HEK293 (cell line): ENCODE measurements at regions not wholly inside any gene's neighbourhood (a gene's known extent, or its start where the extent isn't known, plus 50 kb on each side); places are given as distances from the start of the nearest gene placed in this dataset.
A peak's percentile ranks its signal among the peaks of the same experiment; 100 is the strongest.

ENCODE experiments used
- CTCF ChIA-PET: fragments of 350-600 bp; formaldehyde crosslinking; extraction: SDS; loops from one replicate; lab custom pipeline; 2021; ENCODE audit warnings: antibody characterized with exemption; lab: Yijun Ruan, JAX
- POLR2A ChIA-PET: fragments of 300-600 bp; formaldehyde crosslinking; extraction: SDS; loops from one replicate; lab custom pipeline; 2020; ENCODE audit warnings: antibody characterized with exemption, inconsistent platforms; lab: Yijun Ruan, JAX
- H3K27ac ChIP-seq: fragments of 200-500 bp; sonication (Bioruptor generic); 2 replicates; pipeline ENCODE4 v1.5.1; 2014; ENCODE audit warnings: low read depth, low read length, control low read depth, inconsistent platforms; ENCODE audit errors: extremely low read depth
- H3K36me3 ChIP-seq, 2 experiments: fragments of 200-500 bp in 1 of 2; sonication (Bioruptor generic) in 1 of 2; 1 replicate in 1 of 2; 2 replicates in 1 of 2; pipeline ENCODE4 v1.5.1; 2014 to 2017; ENCODE audit warnings: inconsistent platforms in 2 of 2, low read length in 2 of 2; ENCODE audit not compliant: control insufficient read depth in 2 of 2, insufficient read depth in 1 of 2
- H3K4me1 ChIP-seq: fragments of 200-500 bp; sonication (Bioruptor generic); 2 replicates; pipeline ENCODE4 v1.5.1; 2014; ENCODE audit warnings: mild to moderate bottlenecking, low read length, inconsistent platforms; ENCODE audit not compliant: control insufficient read depth, insufficient read depth
- H3K4me3 ChIP-seq: 2 replicates; pipeline ENCODE4 v1.5.1; 2011; ENCODE audit warnings: low read depth, mild to moderate bottlenecking, control low read depth, low read length, moderate library complexity
- H3K9me3 ChIP-seq: fragments of 200-500 bp; sonication (Bioruptor generic); 2 replicates; pipeline ENCODE4 v1.5.1; 2014; ENCODE audit warnings: low read depth, low read length, inconsistent platforms; ENCODE audit not compliant: control insufficient read depth, insufficient read depth
- HOXA7 ChIP-seq: sonication (generic); formaldehyde crosslinking; IDR thresholded peaks from 2 replicates; pipeline ENCODE4 v1.8.1; 2022; ENCODE audit warnings: missing genetic modification reagents, borderline replicate concordance
- ZEB2 ChIP-seq: fragments of 450-650 bp; formaldehyde crosslinking; IDR thresholded peaks from 2 replicates; pipeline ENCODE4 v1.5.1; 2016; ENCODE audit warnings: missing biosample characterization, missing genetic modification characterization
- ZFP3 ChIP-seq: fragments of 450-650 bp; formaldehyde crosslinking; IDR thresholded peaks from 2 replicates; pipeline ENCODE4 v1.5.1; 2016; ENCODE audit warnings: low read depth, missing biosample characterization, missing genetic modification characterization
- ZNF132 ChIP-seq: fragments of 450-650 bp; formaldehyde crosslinking; IDR thresholded peaks from 2 replicates; pipeline ENCODE4 v1.5.1; 2017; ENCODE audit warnings: missing biosample characterization, missing genetic modification characterization, borderline replicate concordance
- ZNF148 ChIP-seq: fragments of 450-650 bp; formaldehyde crosslinking; IDR thresholded peaks from 2 replicates; pipeline ENCODE4 v1.5.0; 2017; ENCODE audit warnings: missing biosample characterization, missing genetic modification characterization, borderline replicate concordance
- ZNF184 ChIP-seq: fragments of 450-650 bp; IDR thresholded peaks from 2 replicates; pipeline ENCODE4 v1.5.1; 2018; ENCODE audit warnings: missing biosample characterization, mild to moderate bottlenecking, missing genetic modification characterization
- ZNF23 ChIP-seq: fragments of 450-650 bp; formaldehyde crosslinking; IDR thresholded peaks from 2 replicates; pipeline ENCODE4 v1.5.1; 2016; ENCODE audit warnings: missing biosample characterization, missing genetic modification characterization, borderline replicate concordance
- ZNF239 ChIP-seq: fragments of 450-650 bp; formaldehyde crosslinking; IDR thresholded peaks from 2 replicates; pipeline ENCODE4 v1.5.1; 2016; ENCODE audit warnings: missing biosample characterization, missing genetic modification characterization
- ZNF24 ChIP-seq: fragments of 450-650 bp; formaldehyde crosslinking; IDR thresholded peaks from 2 replicates; pipeline ENCODE4 v1.5.1; 2016; ENCODE audit warnings: missing biosample characterization, missing genetic modification characterization
- ZNF248 ChIP-seq: fragments of 450-650 bp; formaldehyde crosslinking; IDR thresholded peaks from 2 replicates; pipeline ENCODE4 v1.5.1; 2017; ENCODE audit warnings: missing biosample characterization, missing genetic modification characterization
- ZNF366 ChIP-seq: fragments of 450-650 bp; formaldehyde crosslinking; conservative IDR thresholded peaks from 2 replicates; pipeline ENCODE4 v1.5.1; 2016; ENCODE audit warnings: missing biosample characterization, missing genetic modification characterization
- ZNF398 ChIP-seq: fragments of 450-650 bp; formaldehyde crosslinking; IDR thresholded peaks from 2 replicates; pipeline ENCODE4 v1.5.1; 2017; ENCODE audit warnings: missing biosample characterization, missing genetic modification characterization
- ZNF544 ChIP-seq: fragments of 450-650 bp; formaldehyde crosslinking; IDR thresholded peaks from 2 replicates; pipeline ENCODE4 v1.5.0; 2017; ENCODE audit warnings: missing biosample characterization, missing genetic modification characterization
- ZNF580 ChIP-seq: fragments of 450-650 bp; formaldehyde crosslinking; IDR thresholded peaks from 2 replicates; pipeline ENCODE4 v1.5.1; 2016; ENCODE audit warnings: missing biosample characterization, missing genetic modification characterization
- ZNF624 ChIP-seq: fragments of 450-650 bp; formaldehyde crosslinking; IDR thresholded peaks from 2 replicates; pipeline ENCODE4 v1.5.1; 2017; ENCODE audit warnings: missing biosample characterization, missing genetic modification characterization
- ZNF629 ChIP-seq: fragments of 450-650 bp; formaldehyde crosslinking; IDR thresholded peaks from 2 replicates; pipeline ENCODE4 v1.5.1; 2017; ENCODE audit warnings: missing biosample characterization, missing genetic modification characterization
- ZNF658 ChIP-seq: fragments of 450-650 bp; formaldehyde crosslinking; IDR thresholded peaks from 2 replicates; pipeline ENCODE4; 2016; ENCODE audit warnings: missing biosample characterization, missing genetic modification characterization
- ZNF660 ChIP-seq: fragments of 450-650 bp; IDR thresholded peaks from 2 replicates; pipeline ENCODE4 v1.5.1; 2018; ENCODE audit warnings: missing biosample characterization, mild to moderate bottlenecking, missing genetic modification characterization
- ZNF670 ChIP-seq: fragments of 450-650 bp; formaldehyde crosslinking; IDR thresholded peaks from 2 replicates; pipeline ENCODE4 v1.5.1; 2016; ENCODE audit warnings: missing biosample characterization, missing genetic modification characterization, low read depth
- ZNF704 ChIP-seq: fragments of 450-650 bp; formaldehyde crosslinking; IDR thresholded peaks from 2 replicates; pipeline ENCODE4 v1.5.1; 2016; ENCODE audit warnings: missing biosample characterization, missing genetic modification characterization

GRCh38 chr10:35711615-35712411, 69.7 kb upstream of the FZD8 start:
- no peak overlapping the region for H3K27ac ChIP-seq
- CTCF ChIA-PET: no interaction called here
- no peak overlapping the region for H3K4me3 ChIP-seq
- no peaks in the 10 kb centered on the region for H3K36me3 ChIP-seq
- no peaks in the 10 kb centered on the region; the same call in 1 of the 2 replicates for H3K4me1 ChIP-seq
- TF ChIP-seq HOXA7 (CRISPR knock-in tag) (no peak), ZNF629 (tag by site-specific recombination) (0 out of 2 replicates have a peak, but pooled peaks have one; percentile 12), ZNF660 (tag by site-specific recombination) (0 out of 2 replicates have a peak, but pooled peaks have one; percentile 60), ZNF366 (tag by site-specific recombination) (0 out of 2 replicates have a peak, but pooled peaks have one; percentile 26), ZNF148 (tag by site-specific recombination) (no peak), ZNF184 (tag by site-specific recombination) (peak; percentile 84; the same call in 1 of the 2 replicates), ZNF248 (tag by site-specific recombination) (no peak), ZNF398 (tag by site-specific recombination) (no peak), ZNF132 (tag by site-specific recombination) (0 out of 2 replicates have a peak, but pooled peaks have one; percentile 33), ZNF580 (no peak), ZNF670 (no peak)
- POLR2A ChIA-PET: no interaction called here
- no peaks in the 10 kb centered on the region for H3K9me3 ChIP-seq

GRCh38 chr10:35707642-35708425, 65.7 kb upstream of the FZD8 start:
- H3K27ac ChIP-seq: no peak overlapping the region
- H3K4me1 ChIP-seq: no peaks in the 10 kb centered on the region; the same call in 1 of the 2 replicates
- H3K9me3 ChIP-seq: no peaks in the 10 kb centered on the region
- POLR2A ChIA-PET: no interaction called here
- no peak for TF ChIP-seq ZNF239
- no peak for TF ChIP-seq ZNF24 (tag by site-specific recombination)
- TF ChIP-seq ZNF624 (tag by site-specific recombination): no peak
- no peak for TF ChIP-seq ZNF544 (tag by site-specific recombination)
- TF ChIP-seq ZNF658: no peak
- no peak for TF ChIP-seq ZEB2 (tag by site-specific recombination)
- TF ChIP-seq ZNF704: no peak
- no peak for TF ChIP-seq HOXA7 (CRISPR knock-in tag)
- TF ChIP-seq ZNF23: no peak
- TF ChIP-seq ZFP3: no peak
- TF ChIP-seq, all 188 proteins: peak for 0
- CTCF ChIA-PET: interaction anchor here (0.7 kb wide), 1 partner anchor 437 kb away, joined by 3 read pairs; no protein-coding TSS in a partner anchor
- Histone ChIP-seq H3K4me3 (no peak overlapping the region), H3K36me3 (no peaks in the 10 kb centered on the region)
